Progenitor cell of endocrine pancreas (in vitro differentiated cells): ENCODE measurements at regions not wholly inside any gene's neighbourhood (a gene's known extent, or its start where the extent isn't known, plus 50 kb on each side); places are given as distances from the start of the nearest gene placed in this dataset.

ENCODE experiments used
- DNase-seq: peaks from one replicate; pipeline ENCODE4 v3.0.0; 2021; ENCODE audit warnings: low spot score; ENCODE audit not compliant: unreplicated experiment
- H3K27ac Mint-ChIP-seq: 2 replicates; pipeline ENCODE4 v1.8.0; 2021; ENCODE audit warnings: mild to moderate bottlenecking, moderate library complexity, mixed read lengths
- H3K27me3 Mint-ChIP-seq: 2 replicates; pipeline ENCODE4 v1.8.0; 2021; ENCODE audit warnings: mixed read lengths
- H3K36me3 Mint-ChIP-seq: 2 replicates; pipeline ENCODE4 v1.8.0; 2022; ENCODE audit warnings: mixed read lengths; ENCODE audit not compliant: insufficient read depth
- H3K4me1 Mint-ChIP-seq: 2 replicates; pipeline ENCODE4 v1.8.0; 2021; ENCODE audit warnings: low read depth, mixed read lengths
- H3K4me3 Mint-ChIP-seq: 2 replicates; pipeline ENCODE4 v1.8.0; 2021; ENCODE audit warnings: low read depth, mild to moderate bottlenecking, moderate library complexity, mixed read lengths
- H3K9me3 Mint-ChIP-seq: 2 replicates; pipeline ENCODE4 v1.8.0; 2021; ENCODE audit warnings: low read depth, mixed read lengths
- CTCF ChIP-seq: fragments of 200-600 bp; sonication (generic); IDR thresholded peaks from one replicate; pipeline ENCODE4 v1.5.0; 2021; ENCODE audit warnings: antibody characterized with exemption, mild to moderate bottlenecking; ENCODE audit not compliant: unreplicated experiment

- no peak for TF ChIP-seq CTCF
- Mint-ChIP-seq H3K36me3 (peaks cover 17% of the 10 kb centered on the region), H3K27ac (no peak overlapping the region), H3K4me1 (peaks cover 42% of the 10 kb centered on the region), H3K27me3 (no peaks in the 10 kb centered on the region), H3K4me3 (no peak overlapping the region), H3K9me3 (peaks cover 32% of the 10 kb centered on the region)
- DNase-seq, result no peak
Observed at GRCh38 chr5:118653872-118654271, 334.5 kb downstream of the DTWD2 start.

- no peak for TF ChIP-seq CTCF
- peak overlapping the region; percentile 61 for H3K27ac Mint-ChIP-seq
- H3K36me3 Mint-ChIP-seq, result peaks cover 15% of the 10 kb centered on the region
- no peak for DNase-seq
- no peak overlapping the region for H3K4me3 Mint-ChIP-seq
- H3K4me1 Mint-ChIP-seq, result peaks cover 46% of the 10 kb centered on the region
- peaks cover 25% of the 10 kb centered on the region for H3K9me3 Mint-ChIP-seq
- H3K27me3 Mint-ChIP-seq, result no peaks in the 10 kb centered on the region
Observed at GRCh38 chr5:118653183-118653582, 335.2 kb downstream of the DTWD2 start.

GRCh38 chr5:118651002-118651401 is 337.3 kb downstream of the DTWD2 start:
- DNase-seq, result no peak
- Mint-ChIP-seq H3K36me3 (peaks cover 3% of the 10 kb centered on the region), H3K27ac (no peak overlapping the region), H3K4me1 (peaks cover 60% of the 10 kb centered on the region), H3K27me3 (no peaks in the 10 kb centered on the region), H3K9me3 (peaks cover 7% of the 10 kb centered on the region), H3K4me3 (no peak overlapping the region)
- TF ChIP-seq CTCF, result no peak

- no peaks in the 10 kb centered on the region for H3K36me3 Mint-ChIP-seq
- no peak for DNase-seq
- H3K27ac Mint-ChIP-seq, result peak overlapping the region; percentile 16
- H3K9me3 Mint-ChIP-seq, result peaks cover 11% of the 10 kb centered on the region
- no peaks in the 10 kb centered on the region for H3K27me3 Mint-ChIP-seq
- no peak for TF ChIP-seq CTCF
- H3K4me1 Mint-ChIP-seq, result peaks cover 46% of the 10 kb centered on the region
- H3K4me3 Mint-ChIP-seq, result no peak overlapping the region
Observed at GRCh38 chr5:118647587-118647986, 340.8 kb downstream of the DTWD2 start.

- DNase-seq, result no peak
- no peak overlapping the region for H3K27ac Mint-ChIP-seq
- no peaks in the 10 kb centered on the region for H3K27me3 Mint-ChIP-seq
- H3K36me3 Mint-ChIP-seq, result peaks cover 1% of the 10 kb centered on the region
- H3K9me3 Mint-ChIP-seq, result peaks cover 13% of the 10 kb centered on the region
- no peak for TF ChIP-seq CTCF
- H3K4me1 Mint-ChIP-seq, result peaks cover 43% of the 10 kb centered on the region
- no peak overlapping the region for H3K4me3 Mint-ChIP-seq
Observed at GRCh38 chr5:118646917-118647316, 341.4 kb downstream of the DTWD2 start.
